GM12865 (cell line): ENCODE measurements at regions not wholly inside any gene's neighbourhood (a gene's known extent, or its start where the extent isn't known, plus 50 kb on each side); places are given as distances from the start of the nearest gene placed in this dataset.

Source experiments
- DNase-seq: peaks from one replicate; pipeline ENCODE4 v3.0.0; 2010; ENCODE audit warnings: low read depth
- H3K4me3 ChIP-seq: 2 replicates; pipeline ENCODE4 v1.5.1; 2011; ENCODE audit warnings: mild to moderate bottlenecking, low read depth, low read length, control low read depth
- CTCF ChIP-seq: IDR thresholded peaks from 2 replicates; pipeline ENCODE4 v1.5.1; 2011; ENCODE audit warnings: low read length, control low read depth, low read depth, inconsistent platforms; ENCODE audit not compliant: insufficient read depth; ENCODE audit errors: missing control alignments

GRCh38 chr1:36657826-36658225 lies 175.1 kb upstream of the CSF3R start:
- H3K4me3 ChIP-seq = no peak overlapping the region
- no peak for TF ChIP-seq CTCF
- DNase-seq = no peak

- DNase-seq = no peak
- no peak for TF ChIP-seq CTCF
- H3K4me3 ChIP-seq = no peak overlapping the region
These were observed 174.1 kb upstream of the CSF3R start for GRCh38 chr1:36656838-36657237.

- no peak for TF ChIP-seq CTCF
- DNase-seq = no peak
- no peak overlapping the region for H3K4me3 ChIP-seq
These were observed 173.6 kb upstream of the CSF3R start for GRCh38 chr1:36656271-36656670.

- no peak overlapping the region for H3K4me3 ChIP-seq
- no peak for TF ChIP-seq CTCF
- DNase-seq = no peak
These were observed 171.9 kb upstream of the CSF3R start for GRCh38 chr1:36654586-36654985.

- DNase-seq = no peak
These were observed 171.1 kb upstream of the CSF3R start for GRCh38 chr1:36653850-36654249.

GRCh38 chr1:36652586-36652985 lies 169.9 kb upstream of the CSF3R start:
- peak; percentile 4 for DNase-seq
- TF ChIP-seq CTCF = no peak
- no peak overlapping the region for H3K4me3 ChIP-seq

More at GRCh38 chr1:36653850-36654249, 171.1 kb upstream of the CSF3R start:
- no peak for TF ChIP-seq CTCF
- no peak overlapping the region for H3K4me3 ChIP-seq

- no peak overlapping the region for H3K4me3 ChIP-seq
- DNase-seq = no peak
- TF ChIP-seq CTCF = no peak
These were observed 169.3 kb upstream of the CSF3R start for GRCh38 chr1:36652011-36652410.
